Activated CD8-positive, alpha-beta memory T cell treated with anti-CD3 and anti-CD28 coated beads, Interleukin-2, amount 50 U/mL, for 4 hours (primary cell): ENCODE measurements at regions not wholly inside any gene's neighbourhood (a gene's known extent, or its start where the extent isn't known, plus 50 kb on each side); places are given as distances from the start of the nearest gene placed in this dataset.

ENCODE experiments used
- DNase-seq: peaks from one replicate; pipeline ENCODE4 v3.0.0-alpha.2; 2020

- DNase-seq, result no peak
These were observed 119.2 kb upstream of the HNRNPA3 start for GRCh38 chr2:177093371-177093770.

DNA sequence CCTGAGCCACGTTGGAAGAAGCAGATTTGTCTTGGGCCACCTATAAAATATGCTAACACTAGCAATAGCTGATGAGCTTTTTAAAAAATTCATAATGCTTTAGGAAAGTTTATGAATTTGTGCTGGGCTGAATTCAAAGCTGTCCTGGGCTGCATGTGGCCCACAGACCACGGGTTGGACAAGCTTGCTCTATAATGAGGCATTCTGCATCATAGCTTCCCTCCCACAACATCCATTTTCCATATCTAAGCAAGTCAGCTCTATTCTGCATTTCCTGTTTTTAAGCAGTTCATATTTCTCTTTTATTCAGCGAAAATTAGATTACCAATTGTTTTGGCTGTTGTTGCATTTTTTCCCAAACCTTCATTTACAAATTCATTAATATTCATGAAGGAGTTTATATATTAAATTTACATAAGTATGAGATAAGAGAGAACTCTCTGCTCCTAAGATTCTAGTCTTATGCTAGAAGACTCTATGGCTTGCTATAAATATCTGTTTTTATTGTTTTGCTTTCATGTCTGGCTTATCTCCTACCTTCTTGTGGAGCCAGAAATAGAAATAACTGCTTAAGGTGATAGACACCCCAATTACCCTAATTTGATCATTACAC lies 114.5 kb upstream of the HNRNPA3 start:
- no peak for DNase-seq

DNA sequence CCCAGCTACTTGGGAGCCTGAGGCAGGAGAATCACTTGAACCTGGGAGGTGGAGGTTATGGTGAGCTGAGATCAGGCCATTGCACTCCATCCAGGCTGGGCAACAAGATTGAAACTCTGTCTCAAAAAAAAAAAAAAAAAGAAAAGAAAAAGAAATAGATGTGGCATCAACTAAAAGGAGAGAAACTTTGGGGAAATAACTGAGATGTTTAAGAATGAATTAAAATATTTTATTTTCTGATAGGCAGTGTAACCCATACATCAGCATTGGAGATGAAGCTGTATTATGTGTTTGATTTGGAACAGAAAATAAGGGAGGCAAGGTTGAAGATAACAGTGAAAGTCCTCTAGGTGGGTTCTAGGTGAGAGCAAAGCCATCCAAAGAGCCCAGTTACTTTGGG lies 110.7 kb upstream of the HNRNPA3 start:
- no peak for DNase-seq

- no peak for DNase-seq
These were observed 106.4 kb upstream of the HNRNPA3 start for GRCh38 chr2:177106212-177106611.

GRCh38 chr2:177108890-177109289 lies 103.7 kb upstream of the HNRNPA3 start:
- no peak for DNase-seq

DNA sequence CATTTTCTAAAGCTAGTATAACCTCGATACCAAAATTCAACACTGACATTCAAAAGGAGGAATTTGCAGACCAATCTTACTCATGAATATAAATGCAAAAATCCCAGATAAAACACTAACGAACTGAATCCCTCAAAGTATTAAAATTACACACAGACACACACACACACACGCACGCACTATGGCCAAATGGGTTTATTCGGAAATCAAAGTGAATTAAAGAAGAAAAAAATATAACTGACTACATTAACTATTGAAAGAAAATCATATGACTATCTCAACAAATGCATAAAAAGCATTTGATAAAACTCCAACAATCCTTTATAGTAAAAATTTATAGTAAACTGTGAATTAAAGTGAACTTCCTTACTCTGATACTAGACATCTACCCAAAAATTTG lies 97.9 kb upstream of the HNRNPA3 start:
- no peak for DNase-seq

DNA sequence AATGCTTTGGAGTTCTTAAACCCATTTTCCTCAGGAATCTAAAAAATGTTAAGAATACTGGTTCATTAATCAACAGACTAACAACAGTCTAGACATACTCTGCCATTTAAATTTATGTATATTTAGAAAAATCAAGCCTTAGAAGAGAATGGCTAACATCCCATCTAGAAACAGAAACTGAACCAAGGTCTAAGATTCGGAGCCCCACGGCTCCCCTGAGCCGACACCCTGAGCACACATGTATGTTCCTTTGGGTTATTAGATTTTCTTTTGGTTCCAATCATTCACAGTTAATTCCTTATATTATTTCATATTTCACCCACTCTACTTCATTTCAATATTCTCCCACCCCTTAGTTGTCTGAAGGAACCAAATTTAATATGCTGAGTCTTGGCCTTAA lies 94.8 kb upstream of the HNRNPA3 start:
- no peak for DNase-seq

DNA sequence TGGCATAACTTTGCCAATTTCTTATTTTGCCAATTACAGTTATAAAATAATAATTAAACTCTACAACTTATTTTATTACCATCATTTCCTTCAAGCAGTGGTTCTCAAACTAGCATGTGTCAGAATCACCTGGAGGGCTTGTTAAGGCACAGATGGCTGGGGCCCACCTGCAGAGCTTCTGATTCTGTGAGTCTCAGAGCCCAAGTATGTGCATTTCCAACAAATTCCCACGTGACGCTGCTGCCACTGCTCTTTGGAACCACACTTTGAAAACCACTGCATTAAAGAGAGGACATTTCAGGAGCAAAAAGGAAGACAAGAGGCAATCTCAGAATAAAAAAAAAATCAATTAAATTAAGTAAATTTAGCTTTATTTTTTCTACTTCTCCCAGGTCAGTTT lies 94.0 kb upstream of the HNRNPA3 start:
- no peak for DNase-seq

GRCh38 chr2:177119099-177119498 lies 93.5 kb upstream of the HNRNPA3 start:
- no peak for DNase-seq

- DNase-seq, result no peak
These were observed 89.5 kb upstream of the HNRNPA3 start for GRCh38 chr2:177123048-177123447.

GRCh38 chr2:177124371-177124770 lies 88.2 kb upstream of the HNRNPA3 start:
- no peak for DNase-seq

DNA sequence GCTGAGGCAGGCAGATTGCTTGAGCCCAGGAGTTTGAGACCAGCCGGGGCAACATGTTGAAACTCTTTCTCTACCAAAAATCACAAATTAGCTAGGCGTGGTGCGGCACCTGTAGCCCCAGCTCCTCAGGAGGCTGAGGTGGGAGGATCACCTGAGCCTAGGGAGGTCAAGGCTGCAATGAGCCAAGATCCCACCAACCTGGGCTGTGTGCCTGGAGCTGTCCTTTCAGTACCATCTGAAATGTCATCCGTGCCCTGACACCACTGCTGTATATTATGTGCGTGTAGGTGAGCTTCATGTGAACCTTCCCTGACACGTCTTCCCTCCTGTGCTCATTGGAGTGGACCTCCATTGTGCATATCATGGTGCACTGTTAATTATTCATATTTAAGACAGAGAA lies 84.8 kb upstream of the HNRNPA3 start:
- no peak for DNase-seq

DNA sequence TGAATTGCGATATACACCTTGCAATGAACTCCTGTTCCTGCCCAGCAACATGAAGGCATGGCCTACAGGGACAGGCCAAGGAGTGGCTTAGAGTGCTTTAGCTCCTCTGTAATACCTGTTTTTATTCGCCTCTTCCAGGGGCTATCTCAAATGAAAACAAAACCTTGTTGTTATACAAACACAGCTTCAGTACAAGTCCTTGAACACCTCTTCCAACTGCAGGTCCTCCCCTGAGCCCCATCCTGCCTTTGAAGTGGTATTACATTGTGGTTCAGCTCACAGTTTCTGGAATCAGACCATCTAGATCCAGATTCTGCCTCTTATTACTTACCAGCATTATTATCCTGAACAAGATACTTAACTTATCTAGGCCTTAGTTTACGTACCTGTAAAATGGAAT lies 83.0 kb upstream of the HNRNPA3 start:
- no peak for DNase-seq

- no peak for DNase-seq
These were observed 80.7 kb upstream of the HNRNPA3 start for GRCh38 chr2:177131858-177132257.

DNA sequence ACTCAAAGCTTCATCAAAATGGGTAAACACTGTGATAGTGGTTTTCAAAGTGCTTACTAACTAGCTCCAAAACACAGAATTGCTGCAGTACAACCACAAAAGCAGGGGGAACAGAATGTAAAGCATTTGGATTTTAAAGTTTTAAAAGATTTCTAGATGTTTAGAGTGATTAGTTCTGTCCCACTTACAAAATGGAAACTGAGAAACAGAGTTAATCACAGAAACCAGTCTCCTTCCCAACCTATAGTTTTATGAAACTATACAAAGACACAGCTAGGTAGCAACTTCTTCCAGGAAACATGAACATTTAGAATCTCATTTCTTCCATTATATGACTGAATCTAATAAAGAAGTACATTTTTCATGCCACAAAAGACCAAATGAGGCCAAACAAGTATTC lies 73.8 kb upstream of the HNRNPA3 start:
- DNase-seq, result no peak

DNA sequence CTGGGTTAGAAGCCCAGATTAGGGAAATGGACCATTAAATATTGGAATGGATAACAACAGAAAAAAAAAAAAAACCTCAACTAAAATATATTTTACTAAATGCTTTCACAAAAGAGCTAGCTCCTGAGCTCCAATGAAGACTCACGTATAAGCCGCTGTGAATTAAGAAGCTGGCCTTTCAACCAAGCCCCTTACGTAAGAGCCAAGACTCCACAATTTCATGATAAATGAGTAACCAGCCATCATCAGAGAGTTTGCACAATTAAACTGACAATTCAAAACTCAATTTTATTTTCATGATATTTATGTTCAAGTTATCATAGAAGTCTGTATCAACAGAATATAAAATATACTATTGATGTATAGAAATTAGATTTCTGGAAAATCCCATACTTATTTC lies 70.7 kb upstream of the HNRNPA3 start:
- DNase-seq, result no peak

DNA sequence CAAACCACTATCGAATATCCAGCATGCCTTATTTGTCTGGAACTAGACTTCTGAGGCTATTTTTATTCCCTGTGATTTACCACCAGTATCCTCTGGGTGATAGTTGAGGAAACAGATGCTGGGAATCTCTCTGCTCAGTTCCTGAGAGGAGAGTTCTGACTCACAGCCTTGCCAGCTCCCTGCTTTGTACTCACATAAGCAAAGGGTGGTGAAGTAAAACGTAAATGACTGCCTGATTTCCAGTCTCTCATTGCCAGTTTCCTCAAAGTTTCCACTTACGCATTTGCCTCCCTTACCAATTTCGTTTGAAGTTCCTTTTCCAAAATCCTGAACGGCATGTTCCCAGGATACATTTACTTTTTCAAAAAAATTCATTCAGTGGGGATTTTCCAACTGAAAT lies 69.2 kb upstream of the HNRNPA3 start:
- DNase-seq, result no peak

DNA sequence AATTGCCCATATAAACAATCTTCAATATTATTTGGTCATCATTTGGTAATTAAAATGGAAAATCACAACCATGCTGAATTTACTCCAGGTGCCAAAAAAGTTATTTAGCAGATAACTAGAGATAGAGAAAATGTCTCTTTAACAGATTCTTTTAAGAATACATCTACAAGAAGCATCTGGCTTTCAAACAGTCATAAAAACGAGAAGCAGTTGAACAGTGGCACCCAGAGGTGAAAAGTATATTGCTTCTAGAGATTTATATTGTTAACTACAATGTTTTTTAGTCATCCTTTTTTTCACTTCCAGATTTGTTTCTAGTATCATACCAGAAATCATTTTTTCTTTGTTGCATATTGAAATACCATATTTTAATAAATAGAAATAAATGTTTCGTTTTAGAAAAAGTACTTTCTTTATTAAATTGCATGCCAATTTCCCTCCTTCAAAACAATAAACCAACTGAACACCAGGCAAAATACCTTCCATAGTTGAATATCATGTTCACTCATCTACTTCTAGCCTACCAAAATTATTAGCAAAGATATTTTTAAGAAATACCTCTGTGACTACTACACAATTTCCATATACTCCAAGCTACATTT lies 65.4 kb upstream of the HNRNPA3 start:
- no peak for DNase-seq

- DNase-seq, result no peak
These were observed 64.7 kb upstream of the HNRNPA3 start for GRCh38 chr2:177147834-177148445.

GRCh38 chr2:177148477-177149154 lies 64.0 kb upstream of the HNRNPA3 start:
- DNase-seq, result peak; percentile 77

GRCh38 chr2:177149155-177149503 lies 63.5 kb upstream of the HNRNPA3 start:
- no peak for DNase-seq

GRCh38 chr2:177153805-177154204 lies 58.8 kb upstream of the HNRNPA3 start:
- no peak for DNase-seq

GRCh38 chr2:177154809-177155208 lies 57.8 kb upstream of the HNRNPA3 start:
- no peak for DNase-seq

GRCh38 chr2:177155631-177156030 lies 57.0 kb upstream of the HNRNPA3 start:
- no peak for DNase-seq
